Spleen (tissue), 11 donors: ENCODE measurements at regions not wholly inside any gene's neighbourhood (a gene's known extent, or its start where the extent isn't known, plus 50 kb on each side); places are given as distances from the start of the nearest gene placed in this dataset.

Source experiments
- DNase-seq: peaks from one replicate; pipeline ENCODE4 v3.0.0-alpha.2; 2020
- H3K27ac ChIP-seq, 8 donors: fragments of 200-600 bp; sonication (generic) in 7 of 8; 1 replicate in 4 of 8; 2 replicates in 4 of 8; pipeline versions ENCODE4 v1.5.0 to v1.8.0; 2016 to 2021; ENCODE audit warnings: inconsistent platforms in 4 of 8, mild to moderate bottlenecking in 4 of 8, moderate library complexity in 1 of 8
- H3K27me3 ChIP-seq, 7 donors: fragments of 200-600 bp; sonication (generic) in 6 of 7; replicated peaks in 1 of 7; 1 replicate in 4 of 7; 2 replicates in 3 of 7; pipeline versions ENCODE4 v1.5.0 to v1.8.0; 2016 to 2021; ENCODE audit warnings: inconsistent platforms in 3 of 7, mild to moderate bottlenecking in 1 of 7
- H3K36me3 ChIP-seq, 6 donors: fragments of 200-600 bp; sonication (generic) in 5 of 6; 1 replicate in 4 of 6; 2 replicates in 2 of 6; pipeline versions ENCODE4 v1.5.0 to v1.8.0; 2016 to 2021; ENCODE audit warnings: inconsistent platforms in 2 of 6
- H3K4me1 ChIP-seq, 6 donors: fragments of 200-600 bp; sonication (generic) in 5 of 6; 1 replicate in 3 of 6; 2 replicates in 3 of 6; pipeline versions ENCODE4 v1.5.0 to v1.8.0; 2016 to 2021; ENCODE audit warnings: inconsistent platforms in 3 of 6
- H3K4me3 ChIP-seq, 8 donors: fragments of 200-600 bp; sonication (generic) in 7 of 8; 1 replicate in 4 of 8; 2 replicates in 4 of 8; pipeline versions ENCODE4 v1.5.0 to v1.8.0; 2016 to 2021; ENCODE audit warnings: inconsistent platforms in 4 of 8, mild to moderate bottlenecking in 4 of 8, moderate library complexity in 2 of 8
- H3K9me3 ChIP-seq, 8 donors: fragments of 200-600 bp; sonication (generic) in 7 of 8; 1 replicate in 4 of 8; 2 replicates in 4 of 8; pipeline versions ENCODE4 v1.5.0 to v1.8.0; 2016 to 2021; ENCODE audit warnings: inconsistent platforms in 4 of 8
- CTCF ChIP-seq, 11 experiments: fragments of 200-600 bp in 7 of 11; fragments of 450-650 bp in 4 of 11; sonication (generic) in 4 of 11; IDR thresholded peaks in 8 of 11; conservative IDR thresholded peaks in 3 of 11; 1 replicate in 7 of 11; 2 replicates in 4 of 11; pipeline versions ENCODE4 v1.4.0 to v1.8.0; 2016 to 2021; ENCODE audit warnings: antibody characterized with exemption in 11 of 11, inconsistent platforms in 4 of 11, mild to moderate bottlenecking in 1 of 11
- POLR2A ChIP-seq, 3 donors: fragments of 450-650 bp; IDR thresholded peaks; one replicate each; pipeline ENCODE4 v1.5.1; 2017; ENCODE audit warnings: antibody characterized with exemption in 3 of 3, mild to moderate bottlenecking in 1 of 3
- POLR2AphosphoS5 ChIP-seq, 3 donors: sonication (generic); formaldehyde crosslinking; IDR thresholded peaks; one replicate each; pipeline ENCODE4 v1.5.1; 2017; ENCODE audit warnings: antibody characterized with exemption in 3 of 3
- WGBS, 5 donors: extraction: QIAGEN DNeasy Blood & Tissue Kit in 3 of 5; methylation state at CpG; one replicate each; pipeline versions ENCODE4 v1.1.5 to v1.1.7; 2013 to 2018; 5-methylcytosine and 5-hydroxymethylcytosine counted together
- intact Hi-C: fragments of 100-400 bp; cut with DNase I; formaldehyde crosslinking; loops from one replicate; pipeline ENCODE4 v1.15.0; 2023; ENCODE audit warnings: low total_unique reads
- donor health status: healthy with polysubstance abuse.
- donor health status: DM: no; HTN: no; CAD: no; lungs with moderate emphysema.
- donor health status: DM: no; HTN: no; CAD: no.
- donor health status: Bipolar disorder and iron deficiency.
- donor health status: healthy.
- donor health status: DM: no; HTN: no; CAD: no.
- donor health status: DM: yes; HTN: yes; CAD: no.

DNA sequence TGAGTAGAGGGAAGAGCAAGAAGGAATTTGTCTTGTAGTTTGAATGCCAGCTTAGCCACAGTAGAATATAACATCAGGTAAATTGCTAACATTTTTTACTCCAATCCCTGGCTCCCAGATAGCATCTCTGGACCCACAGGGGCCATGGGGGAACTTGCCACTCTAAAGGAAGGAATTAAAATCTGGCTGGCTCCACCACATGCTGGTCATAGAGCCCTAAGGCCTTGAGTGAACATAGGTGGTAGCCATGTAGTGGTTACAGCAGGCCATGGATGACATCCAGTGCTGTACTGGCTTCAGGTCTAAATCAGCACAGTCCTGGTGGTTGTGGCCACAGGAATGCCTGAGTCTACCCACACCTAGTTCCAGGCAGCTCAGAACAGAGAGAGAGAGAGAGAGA is 109.9 kb upstream of the RGMB start:
- Histone ChIP-seq H3K36me3 (no peaks in the 10 kb centered on the region), H3K4me3 (no peak overlapping the region), H3K27me3 (no peaks in the 10 kb centered on the region), H3K27ac (no peak overlapping the region), H3K9me3 (peaks cover 0 to 8% (median 2%) of the 10 kb centered on the region in 8 donors), H3K4me1 (no peaks in the 10 kb centered on the region)
- no peak for TF ChIP-seq POLR2A (IDR thresholded peaks at IDR 0.05)
- no peak for TF ChIP-seq CTCF (IDR thresholded peaks at IDR 0.05 in 8 of 11, conservative IDR thresholded peaks at IDR 0.05 in 3 of 11)
- TF ChIP-seq POLR2AphosphoS5 (IDR thresholded peaks at IDR 0.05): no peak
- intact Hi-C loops: no loop called here
- no peak for DNase-seq

GRCh38 chr5:98664736-98665135 is 108.7 kb upstream of the RGMB start:
- no peak for DNase-seq
- Histone ChIP-seq H3K27ac (no peak overlapping the region), H3K27me3 (no peaks in the 10 kb centered on the region), H3K9me3 (peaks cover 0 to 15% (median 2%) of the 10 kb centered on the region in 8 donors), H3K36me3 (no peaks in the 10 kb centered on the region), H3K4me1 (no peaks in the 10 kb centered on the region), H3K4me3 (no peak overlapping the region)
- TF ChIP-seq POLR2A (IDR thresholded peaks at IDR 0.05) (no peak), CTCF (IDR thresholded peaks at IDR 0.05 in 8 of 11, conservative IDR thresholded peaks at IDR 0.05 in 3 of 11) (no peak), POLR2AphosphoS5 (IDR thresholded peaks at IDR 0.05) (no peak)
- 82 to 97% (median 95%) methylated on average over 4 of the region's 4 CpGs for WGBS, 5 donors
- intact Hi-C loops: no loop called here

- no peak overlapping the region for H3K27ac ChIP-seq
- no peaks in the 10 kb centered on the region for H3K36me3 ChIP-seq
- intact Hi-C loops: no loop called here
- no peaks in the 10 kb centered on the region for H3K4me1 ChIP-seq
- no peak for TF ChIP-seq POLR2AphosphoS5 (IDR thresholded peaks at IDR 0.05)
- peaks cover 0 to 18% (median 3%) of the 10 kb centered on the region in 8 donors for H3K9me3 ChIP-seq
- WGBS, 5 donors: 38 to 47% (median 41%) methylated on average over 4 of the region's 4 CpGs
- H3K27me3 ChIP-seq: no peaks in the 10 kb centered on the region
- DNase-seq: no peak
- no peak overlapping the region for H3K4me3 ChIP-seq
Measured at GRCh38 chr5:98679963-98680362, 93.5 kb upstream of the RGMB start.

GRCh38 chr5:98690002-98690401 is 83.5 kb upstream of the RGMB start:
- intact Hi-C loops: no loop called here
- no peak for DNase-seq
- Histone ChIP-seq H3K9me3 (peaks cover 3 to 66% (median 46%) of the 10 kb centered on the region in 8 donors), H3K36me3 (no peaks in the 10 kb centered on the region), H3K4me3 (no peak overlapping the region), H3K27me3 (no peaks in the 10 kb centered on the region), H3K4me1 (no peaks in the 10 kb centered on the region), H3K27ac (no peak overlapping the region)
- TF ChIP-seq CTCF (IDR thresholded peaks at IDR 0.05 in 8 of 11, conservative IDR thresholded peaks at IDR 0.05 in 3 of 11): no peak
- TF ChIP-seq POLR2AphosphoS5 (IDR thresholded peaks at IDR 0.05): no peak
- TF ChIP-seq POLR2A (IDR thresholded peaks at IDR 0.05): no peak

DNA sequence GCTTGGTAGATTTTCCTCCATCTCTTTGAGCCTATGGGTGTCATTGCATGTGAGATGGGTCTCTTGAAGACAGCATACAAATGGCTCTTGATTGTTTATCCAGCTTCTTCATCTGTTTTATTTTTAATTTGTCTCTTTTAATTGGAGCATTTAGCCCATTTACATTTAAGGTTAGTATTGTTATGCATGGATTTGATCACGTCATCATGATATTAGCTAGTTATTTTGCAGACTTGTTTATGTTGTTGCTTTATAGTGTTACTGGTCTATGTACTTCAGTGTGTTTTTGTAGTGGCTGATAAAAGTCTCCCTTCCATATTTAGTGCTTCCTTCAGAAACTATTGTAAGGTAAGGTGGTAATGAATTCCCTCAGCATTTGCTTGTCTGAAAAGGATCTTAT is 78.6 kb upstream of the RGMB start:
- TF ChIP-seq POLR2A (IDR thresholded peaks at IDR 0.05): no peak
- TF ChIP-seq POLR2AphosphoS5 (IDR thresholded peaks at IDR 0.05): no peak
- DNase-seq: no peak
- no peaks in the 10 kb centered on the region for H3K4me1 ChIP-seq
- 63 to 91% (median 86%) methylated on average over 1 of the region's 1 CpG for WGBS, 5 donors
- H3K27me3 ChIP-seq: no peaks in the 10 kb centered on the region
- no peak overlapping the region for H3K27ac ChIP-seq
- intact Hi-C loops: no loop called here
- H3K4me3 ChIP-seq: no peak overlapping the region
- H3K9me3 ChIP-seq: peaks cover 3 to 35% (median 22%) of the 10 kb centered on the region in 8 donors
- H3K36me3 ChIP-seq: no peaks in the 10 kb centered on the region
